HUES48 (cell line): ENCODE measurements at regions not wholly inside any gene's neighbourhood (a gene's known extent, or its start where the extent isn't known, plus 50 kb on each side); places are given as distances from the start of the nearest gene placed in this dataset.
A peak's percentile ranks its signal among the peaks of the same experiment; 100 is the strongest.
"Not testable (repeated sequence)": the region's sequence is repeated elsewhere in the genome, so short reads cannot be mapped to it uniquely, and the experiment has no call there.

Experiments used
- H3K27ac ChIP-seq: one replicate; pipeline ENCODE4 v1.7.0; 2013; ENCODE audit warnings: low read depth, low read length, inconsistent platforms
- H3K27me3 ChIP-seq: 2 replicates; pipeline ENCODE4 v1.6.1; 2013; ENCODE audit warnings: mild to moderate bottlenecking, low read length; ENCODE audit not compliant: control insufficient read depth, insufficient read depth
- H3K36me3 ChIP-seq: 2 replicates; pipeline ENCODE4 v1.6.1; 2013; ENCODE audit warnings: low read length; ENCODE audit not compliant: control insufficient read depth, insufficient read depth
- H3K4me1 ChIP-seq: 2 replicates; pipeline ENCODE4 v1.6.1; 2013; ENCODE audit warnings: mild to moderate bottlenecking, low read length; ENCODE audit not compliant: control insufficient read depth, insufficient read depth
- H3K4me3 ChIP-seq: 2 replicates; pipeline ENCODE4 v1.5.1; 2013; ENCODE audit warnings: mild to moderate bottlenecking, low read depth, low read length
- H3K9ac ChIP-seq: 2 replicates; pipeline ENCODE4 v1.6.1; 2013; ENCODE audit warnings: mild to moderate bottlenecking, low read depth, low read length, moderate library complexity
- H3K9me3 ChIP-seq: 2 replicates; pipeline ENCODE4 v1.6.1; 2013; ENCODE audit warnings: low read length; ENCODE audit not compliant: control insufficient read depth, insufficient read depth

GRCh38 chr6:106744781-106745180 is 115.4 kb downstream of the QRSL1 start:
- Histone ChIP-seq H3K27ac (no peak overlapping the region), H3K9ac (no peak overlapping the region), H3K27me3 (no peaks in the 10 kb centered on the region), H3K36me3 (no peaks in the 10 kb centered on the region), H3K4me3 (no peak overlapping the region), H3K4me1 (peaks cover 23% of the 10 kb centered on the region), H3K9me3 (peaks cover 18% of the 10 kb centered on the region)

DNA sequence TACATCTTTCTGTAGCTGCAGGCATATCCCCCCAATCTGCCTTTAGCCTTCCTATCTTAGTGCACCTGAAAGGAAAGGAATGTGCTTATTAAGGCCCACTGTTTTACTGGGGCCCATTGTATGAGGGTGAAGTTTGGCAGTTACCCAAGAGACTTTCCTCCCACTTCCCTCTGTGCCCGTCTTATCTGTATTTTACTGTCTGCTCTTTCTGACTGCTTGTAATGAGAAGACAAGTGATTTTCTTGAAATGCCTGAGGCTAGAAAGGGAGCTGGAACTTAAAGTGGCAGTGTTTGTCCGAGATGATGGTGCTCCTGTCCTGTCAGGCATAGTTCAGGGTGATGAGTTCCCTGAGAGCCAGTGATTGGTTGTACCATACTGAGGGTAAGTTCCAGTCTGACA is 114.7 kb downstream of the QRSL1 start:
- not testable (repeated sequence) for H3K9ac ChIP-seq, H3K27me3 ChIP-seq, H3K27ac ChIP-seq, H3K4me3 ChIP-seq, H3K36me3 ChIP-seq
- H3K4me1 ChIP-seq = peaks cover 16% of the 10 kb centered on the region
- H3K9me3 ChIP-seq = peaks cover 18% of the 10 kb centered on the region

GRCh38 chr6:106743612-106744011 is 114.2 kb downstream of the QRSL1 start:
- Histone ChIP-seq H3K27ac (no peak overlapping the region), H3K9me3 (peaks cover 18% of the 10 kb centered on the region), H3K4me3 (no peak overlapping the region), H3K9ac (no peak overlapping the region), H3K36me3 (no peaks in the 10 kb centered on the region), H3K4me1 (peaks cover 11% of the 10 kb centered on the region), H3K27me3 (no peaks in the 10 kb centered on the region)

GRCh38 chr6:106740287-106740686 is 110.9 kb downstream of the QRSL1 start:
- Histone ChIP-seq H3K4me1 (peaks cover 1% of the 10 kb centered on the region; the same call in 1 of the 2 replicates), H3K36me3 (no peaks in the 10 kb centered on the region), H3K27me3 (no peaks in the 10 kb centered on the region), H3K4me3 (no peak overlapping the region), H3K9me3 (peaks cover 27% of the 10 kb centered on the region; the same call in 1 of the 2 replicates), H3K27ac (no peak overlapping the region), H3K9ac (no peak overlapping the region)

DNA sequence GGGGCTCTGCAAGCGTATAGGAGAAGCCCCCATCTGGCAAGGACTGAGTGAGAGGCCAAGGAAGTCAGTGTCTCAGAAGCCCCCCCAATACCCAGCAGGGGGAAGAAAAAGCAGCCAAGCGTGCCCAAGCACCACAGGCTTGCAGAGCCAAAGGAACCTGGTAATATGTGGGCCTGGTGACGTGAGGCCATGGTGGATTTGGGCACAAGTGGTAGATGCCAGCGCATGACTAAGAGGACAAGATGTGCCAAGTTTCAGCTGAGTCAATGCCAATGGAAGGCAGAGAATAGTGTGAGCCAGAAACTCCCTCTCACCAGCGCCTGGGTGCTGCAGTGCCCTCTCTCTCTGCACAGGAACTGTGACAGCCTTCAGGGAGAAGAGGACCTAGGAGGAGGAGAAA is 110.0 kb downstream of the QRSL1 start:
- peaks cover 24% of the 10 kb centered on the region; the same call in 1 of the 2 replicates for H3K9me3 ChIP-seq
- H3K27me3 ChIP-seq = no peaks in the 10 kb centered on the region
- no peak overlapping the region for H3K9ac ChIP-seq
- H3K4me3 ChIP-seq = no peak overlapping the region
- no peaks in the 10 kb centered on the region for H3K36me3 ChIP-seq
- peaks cover 5% of the 10 kb centered on the region; the same call in 1 of the 2 replicates for H3K4me1 ChIP-seq
- H3K27ac ChIP-seq = no peak overlapping the region

DNA sequence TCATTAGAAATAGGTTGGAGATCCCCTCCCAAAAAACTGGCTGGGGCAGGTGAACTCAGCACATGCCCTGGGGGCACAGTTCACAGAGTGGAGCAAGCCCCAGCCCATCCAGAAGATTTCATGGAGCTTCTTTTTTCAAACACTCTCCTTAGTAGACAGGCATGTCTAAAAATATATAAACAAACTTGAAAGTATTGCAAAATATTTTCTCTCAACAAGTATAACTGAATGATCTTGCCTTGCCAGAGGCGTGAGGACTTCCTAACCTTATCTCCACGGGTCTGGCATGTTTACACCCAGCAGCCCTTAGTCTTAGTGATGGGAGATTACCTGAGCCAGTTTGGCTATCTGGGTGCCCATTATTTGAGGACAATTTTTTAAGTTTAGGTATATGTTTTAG is 107.1 kb downstream of the QRSL1 start:
- Histone ChIP-seq H3K27me3 (no peaks in the 10 kb centered on the region), H3K27ac (no peak overlapping the region), H3K9ac (no peak overlapping the region), H3K4me1 (peaks cover 5% of the 10 kb centered on the region; the same call in 1 of the 2 replicates), H3K9me3 (peaks cover 9% of the 10 kb centered on the region; the same call in 1 of the 2 replicates), H3K36me3 (no peaks in the 10 kb centered on the region), H3K4me3 (no peak overlapping the region)

- H3K27ac ChIP-seq = no peak overlapping the region
- peaks cover 9% of the 10 kb centered on the region; the same call in 1 of the 2 replicates for H3K9me3 ChIP-seq
- H3K27me3 ChIP-seq = no peaks in the 10 kb centered on the region
- peaks cover 5% of the 10 kb centered on the region; the same call in 1 of the 2 replicates for H3K4me1 ChIP-seq
- no peak overlapping the region for H3K9ac ChIP-seq
- no peaks in the 10 kb centered on the region for H3K36me3 ChIP-seq
- H3K4me3 ChIP-seq = no peak overlapping the region
These were observed 106.5 kb downstream of the QRSL1 start for GRCh38 chr6:106735828-106736227.

- no peak overlapping the region; the same call in 1 of the 2 replicates for H3K4me3 ChIP-seq
- H3K27me3 ChIP-seq = no peaks in the 10 kb centered on the region
- peaks cover 9% of the 10 kb centered on the region; the same call in 1 of the 2 replicates for H3K9me3 ChIP-seq
- H3K9ac ChIP-seq = no peak overlapping the region
- peak overlapping the region; percentile 8 for H3K27ac ChIP-seq
- H3K36me3 ChIP-seq = no peaks in the 10 kb centered on the region
- peaks cover 5% of the 10 kb centered on the region; the same call in 1 of the 2 replicates for H3K4me1 ChIP-seq
These were observed 105.8 kb downstream of the QRSL1 start for GRCh38 chr6:106735136-106735633.

- Histone ChIP-seq H3K4me1 (peaks cover 5% of the 10 kb centered on the region; the same call in 1 of the 2 replicates), H3K4me3 (no peak overlapping the region), H3K36me3 (no peaks in the 10 kb centered on the region), H3K27ac (no peak overlapping the region), H3K9ac (no peak overlapping the region), H3K9me3 (peaks cover 9% of the 10 kb centered on the region; the same call in 1 of the 2 replicates), H3K27me3 (no peaks in the 10 kb centered on the region)
These were observed 104.0 kb downstream of the QRSL1 start for GRCh38 chr6:106733386-106733785.

DNA sequence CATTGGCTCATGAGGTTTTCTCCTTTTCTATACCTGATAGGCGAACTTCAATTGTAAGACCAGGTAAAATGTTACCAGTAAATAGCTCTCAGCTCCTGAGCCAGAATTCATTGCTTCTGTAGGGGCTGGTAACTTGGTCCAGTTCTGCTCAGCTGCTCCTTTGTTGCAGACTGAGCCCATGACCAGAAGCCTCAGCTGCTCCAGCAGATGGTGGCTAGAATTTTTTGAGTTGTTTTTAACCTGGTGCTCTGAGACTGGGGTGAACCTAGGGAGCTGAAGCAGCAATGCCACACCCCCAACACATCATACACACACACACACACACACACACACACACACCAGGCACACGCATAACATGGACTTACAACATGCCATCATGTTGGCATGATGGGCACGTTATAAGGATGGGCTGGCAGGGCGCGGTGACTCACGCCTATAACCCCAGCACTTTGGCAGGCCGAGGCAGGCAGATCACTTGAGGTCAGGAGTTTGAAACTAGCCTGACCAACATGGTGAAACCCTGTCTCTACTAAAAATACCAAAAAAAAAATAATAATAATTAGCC is 103.1 kb downstream of the QRSL1 start:
- H3K4me1 ChIP-seq = peaks cover 5% of the 10 kb centered on the region; the same call in 1 of the 2 replicates
- H3K36me3 ChIP-seq = no peaks in the 10 kb centered on the region
- H3K27ac ChIP-seq = no peak overlapping the region
- no peaks in the 10 kb centered on the region for H3K27me3 ChIP-seq
- no peak overlapping the region for H3K4me3 ChIP-seq
- no peak overlapping the region for H3K9ac ChIP-seq
- H3K9me3 ChIP-seq = peaks cover 9% of the 10 kb centered on the region; the same call in 1 of the 2 replicates

- H3K27me3 ChIP-seq = no peaks in the 10 kb centered on the region
- no peak overlapping the region for H3K9ac ChIP-seq
- H3K27ac ChIP-seq = no peak overlapping the region
- H3K36me3 ChIP-seq = no peaks in the 10 kb centered on the region
- H3K4me1 ChIP-seq = peaks cover 5% of the 10 kb centered on the region; the same call in 1 of the 2 replicates
- H3K9me3 ChIP-seq = peaks cover 9% of the 10 kb centered on the region; the same call in 1 of the 2 replicates
- H3K4me3 ChIP-seq = no peak overlapping the region
These were observed 102.4 kb downstream of the QRSL1 start for GRCh38 chr6:106731843-106732160.
